Adipose tissue (tissue), 3 donors: ENCODE measurements at regions not wholly inside any gene's neighbourhood (a gene's known extent, or its start where the extent isn't known, plus 50 kb on each side); places are given as distances from the start of the nearest gene placed in this dataset.
A peak's percentile ranks its signal among the peaks of the same experiment; 100 is the strongest.

Experiments used
- H3K27ac ChIP-seq: one replicate; pipeline ENCODE4 v1.5.1; 2013; ENCODE audit warnings: low read depth, low read length
- WGBS, 3 donors: extraction: QIAGEN DNeasy Blood & Tissue Kit; methylation state at CpG; one replicate each; pipeline ENCODE4 v1.1.7; 2013; 5-methylcytosine and 5-hydroxymethylcytosine counted together
- donor health status: healthy with polysubstance abuse.
- donor health status: Bipolar disorder and iron deficiency.
- donor health status: healthy.

GRCh38 chr1:201709564-201710295 is 119.2 kb upstream of the IPO9 start:
- no peak overlapping the region for H3K27ac ChIP-seq
- WGBS, 3 donors = 50 to 63% (median 53%) methylated on average over 4 of the region's 4 CpGs

GRCh38 chr1:201710632-201711597 is 118.0 kb upstream of the IPO9 start:
- 61 to 81% (median 66%) methylated on average over 8 of the region's 8 CpGs for WGBS, 3 donors
- no peak overlapping the region for H3K27ac ChIP-seq

DNA sequence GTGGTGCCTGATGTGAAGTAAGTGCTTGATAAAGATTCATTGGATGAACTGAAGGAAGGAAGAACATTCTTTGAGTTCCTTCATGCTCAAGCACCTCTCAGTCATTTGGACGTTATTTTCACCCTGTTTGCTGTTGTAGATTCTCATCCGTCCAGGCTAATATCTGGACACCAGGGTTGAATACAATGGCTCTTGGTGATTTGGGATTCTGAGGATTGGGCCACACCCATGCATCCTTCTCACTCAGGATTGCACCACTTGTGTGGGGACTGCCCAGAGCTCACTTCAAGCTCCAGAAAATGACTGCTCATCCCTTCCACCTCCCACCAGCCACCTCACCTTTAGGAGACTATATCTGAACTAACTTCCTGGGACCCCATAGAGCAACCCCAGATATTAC is 117.1 kb upstream of the IPO9 start:
- no peak overlapping the region for H3K27ac ChIP-seq
- WGBS, 3 donors = 49 to 69% (median 60%) methylated on average over 2 of the region's 2 CpGs

GRCh38 chr1:201712387-201713085 is 116.4 kb upstream of the IPO9 start:
- WGBS, 3 donors = 75 to 81% (median 76%) methylated on average over 7 of the region's 7 CpGs
- H3K27ac ChIP-seq = peak overlapping the region; percentile 62

DNA sequence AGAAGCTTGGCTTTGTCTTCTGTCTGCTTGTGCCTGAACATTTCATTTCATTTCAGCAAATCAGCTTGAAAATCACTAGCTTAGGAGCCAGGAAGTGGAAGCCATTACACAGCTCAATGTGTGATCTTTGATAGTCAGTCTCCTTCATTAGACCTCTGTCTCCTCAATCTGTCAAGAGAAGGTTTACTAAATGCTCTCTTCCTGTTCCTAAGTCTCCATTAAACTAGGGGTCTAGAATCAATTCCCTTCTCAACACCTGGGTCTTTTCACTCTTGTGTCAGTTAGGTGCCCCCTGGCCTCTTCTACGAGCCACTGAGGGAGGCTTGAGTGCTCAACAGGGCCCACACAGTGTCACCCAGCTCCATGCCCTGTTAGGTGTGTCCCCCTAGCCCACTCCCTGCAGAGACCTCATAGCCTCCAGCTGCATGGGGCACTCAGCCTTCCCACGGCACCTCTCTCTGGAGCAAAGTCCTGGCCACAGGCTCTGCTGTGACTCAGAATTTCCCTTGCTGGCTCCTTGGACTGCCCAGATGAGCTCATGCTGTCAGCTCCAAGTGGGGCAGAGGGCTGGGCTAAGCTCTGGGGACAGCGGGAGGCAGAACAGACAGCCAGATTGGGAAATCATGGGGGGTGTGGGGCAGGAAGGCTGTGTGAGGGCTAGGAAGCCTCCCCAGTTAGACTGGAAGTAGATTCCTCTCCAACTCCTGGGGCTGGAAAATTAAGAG is 115.7 kb upstream of the IPO9 start:
- 23 to 28% (median 24%) methylated on average over 3 of the region's 3 CpGs for WGBS, 3 donors
- H3K27ac ChIP-seq = peak overlapping the region; percentile 76

GRCh38 chr1:201714542-201715329 is 114.2 kb upstream of the IPO9 start:
- WGBS, 3 donors = 42 to 78% (median 46%) methylated on average over 9 of the region's 9 CpGs
- H3K27ac ChIP-seq = peak overlapping the region; percentile 76

DNA sequence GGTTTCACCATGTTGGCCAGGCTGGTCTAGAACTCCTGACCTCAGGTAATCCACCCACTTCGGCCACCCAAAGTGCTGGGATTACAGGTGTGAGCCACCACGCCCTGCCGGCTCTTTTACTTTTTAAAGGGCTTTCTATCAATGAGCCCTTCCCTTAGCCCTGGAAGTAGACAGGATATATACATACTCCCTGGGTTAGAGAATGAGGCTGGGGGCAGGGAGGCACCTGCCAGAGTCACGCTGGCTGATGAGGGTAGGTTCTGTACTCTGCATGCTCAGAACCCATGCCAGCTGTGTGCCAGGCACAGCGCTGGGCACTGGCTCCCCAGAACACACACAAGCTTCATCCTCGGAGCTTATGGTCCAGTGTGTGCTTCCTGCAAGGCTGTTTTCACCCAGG is 113.6 kb upstream of the IPO9 start:
- 70 to 88% (median 73%) methylated on average over 5 to 6 of the region's 6 CpGs for WGBS, 3 donors
- H3K27ac ChIP-seq = no peak overlapping the region

DNA sequence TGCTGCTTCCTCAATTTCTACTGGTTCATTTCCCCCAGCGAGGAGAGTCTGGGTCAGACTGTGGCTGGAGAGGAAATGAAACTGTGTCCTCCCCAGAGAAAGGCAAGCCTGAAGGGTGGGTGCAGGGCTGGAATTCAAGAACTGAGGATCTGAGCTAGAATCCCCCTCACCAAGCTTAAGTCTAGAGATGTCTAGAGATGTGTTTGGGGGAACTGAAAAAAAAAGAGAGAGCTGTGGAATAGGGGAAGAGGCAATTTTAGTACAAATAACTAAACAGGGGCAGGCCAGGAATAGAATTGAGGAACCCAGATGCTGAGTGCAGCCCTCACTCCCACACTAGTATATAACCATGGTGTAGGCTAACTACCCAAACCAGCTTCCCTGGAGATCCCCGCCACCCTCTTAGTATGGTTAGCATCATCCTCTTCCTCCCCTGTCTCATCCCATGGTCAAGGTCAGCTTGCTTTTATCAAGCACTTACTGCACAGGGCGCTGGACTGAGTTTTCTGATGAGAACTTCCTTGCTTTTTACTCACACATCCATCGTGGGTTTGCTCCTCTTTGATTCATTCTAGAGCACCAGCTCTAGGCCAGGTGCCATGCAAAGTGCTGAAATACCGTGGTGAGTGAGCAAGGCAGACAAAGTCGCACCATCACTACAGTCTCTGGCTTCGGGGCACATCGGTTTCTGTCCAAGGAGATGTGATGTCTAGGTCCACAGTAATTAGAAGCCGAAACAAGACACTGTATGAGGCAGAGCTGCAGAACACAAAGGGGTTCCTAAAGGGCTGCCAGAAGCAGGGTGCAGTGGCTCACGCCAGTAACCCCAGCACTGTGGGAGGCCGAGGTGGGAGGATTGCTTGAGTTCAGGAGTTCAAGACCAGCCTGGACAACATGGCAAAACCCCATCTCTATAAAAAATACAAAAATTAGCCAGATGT is 112.9 kb upstream of the IPO9 start:
- WGBS, 3 donors = 69 to 86% (median 75%) methylated on average over 11 of the region's 11 CpGs
- peak overlapping the region; percentile 36 for H3K27ac ChIP-seq

DNA sequence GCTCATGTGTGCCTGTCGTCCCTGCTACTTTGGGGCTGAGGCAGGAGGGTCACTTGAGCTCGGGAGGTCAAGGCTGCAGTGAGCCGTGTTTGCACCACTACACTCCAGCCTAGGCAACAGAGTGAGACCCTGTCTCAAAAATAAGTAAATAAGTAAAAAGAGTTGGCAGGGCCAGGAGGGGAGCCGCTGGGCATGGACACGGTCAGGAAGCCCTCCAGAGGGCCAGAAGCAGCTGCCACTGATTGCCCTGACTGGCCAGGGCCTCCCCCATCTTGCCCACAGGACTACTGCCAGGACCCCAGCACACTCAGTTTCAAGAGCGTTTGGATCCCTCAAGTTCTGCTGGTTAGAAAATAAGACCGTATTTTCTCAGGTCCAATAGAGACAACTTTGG is 112.2 kb upstream of the IPO9 start:
- no peak overlapping the region for H3K27ac ChIP-seq
- WGBS, 3 donors = 91 to 96% (median 95%) methylated on average over 7 of the region's 7 CpGs

- H3K27ac ChIP-seq = no peak overlapping the region
- 95 to 98% (median 95%) methylated on average over 3 of the region's 3 CpGs for WGBS, 3 donors
Measured at GRCh38 chr1:201717286-201717685, 111.7 kb upstream of the IPO9 start.

DNA sequence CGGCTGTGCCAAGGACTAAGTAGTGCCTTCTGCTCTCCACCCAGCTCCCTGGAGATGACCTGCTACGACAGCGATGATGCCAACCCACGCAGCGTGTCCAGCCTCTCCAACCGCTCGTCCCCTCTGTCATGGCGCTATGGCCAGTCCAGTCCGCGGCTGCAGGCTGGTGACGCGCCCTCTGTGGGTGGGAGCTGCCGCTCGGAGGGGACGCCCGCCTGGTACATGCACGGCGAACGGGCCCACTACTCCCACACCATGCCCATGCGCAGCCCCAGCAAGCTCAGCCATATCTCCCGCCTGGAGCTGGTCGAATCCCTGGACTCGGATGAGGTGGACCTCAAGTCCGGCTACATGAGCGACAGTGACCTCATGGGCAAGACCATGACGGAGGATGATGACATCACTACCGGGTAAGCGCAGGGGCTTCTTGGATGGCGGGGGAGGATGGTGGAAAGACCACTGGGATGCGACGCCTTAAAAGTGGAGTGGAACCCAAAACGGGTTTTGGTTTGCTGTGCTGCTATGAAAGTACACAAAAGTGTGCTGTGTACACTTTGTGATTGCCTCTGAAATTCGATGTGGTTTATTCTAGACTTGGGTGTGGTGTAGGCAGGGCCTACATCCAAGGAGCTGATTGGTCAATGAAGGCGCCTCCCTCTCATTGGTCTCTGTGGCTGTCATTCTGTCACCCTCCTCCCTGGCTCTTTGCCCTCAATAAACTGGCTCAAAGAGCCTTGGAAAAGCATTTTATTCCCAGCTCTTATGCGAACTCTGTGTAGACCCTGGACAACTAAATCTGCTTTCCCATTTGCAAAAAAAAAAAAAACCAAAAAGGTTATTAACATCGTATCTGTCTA is 110.4 kb upstream of the IPO9 start:
- no peak overlapping the region for H3K27ac ChIP-seq
- 93 to 96% (median 95%) methylated on average over 36 of the region's 36 CpGs for WGBS, 3 donors

DNA sequence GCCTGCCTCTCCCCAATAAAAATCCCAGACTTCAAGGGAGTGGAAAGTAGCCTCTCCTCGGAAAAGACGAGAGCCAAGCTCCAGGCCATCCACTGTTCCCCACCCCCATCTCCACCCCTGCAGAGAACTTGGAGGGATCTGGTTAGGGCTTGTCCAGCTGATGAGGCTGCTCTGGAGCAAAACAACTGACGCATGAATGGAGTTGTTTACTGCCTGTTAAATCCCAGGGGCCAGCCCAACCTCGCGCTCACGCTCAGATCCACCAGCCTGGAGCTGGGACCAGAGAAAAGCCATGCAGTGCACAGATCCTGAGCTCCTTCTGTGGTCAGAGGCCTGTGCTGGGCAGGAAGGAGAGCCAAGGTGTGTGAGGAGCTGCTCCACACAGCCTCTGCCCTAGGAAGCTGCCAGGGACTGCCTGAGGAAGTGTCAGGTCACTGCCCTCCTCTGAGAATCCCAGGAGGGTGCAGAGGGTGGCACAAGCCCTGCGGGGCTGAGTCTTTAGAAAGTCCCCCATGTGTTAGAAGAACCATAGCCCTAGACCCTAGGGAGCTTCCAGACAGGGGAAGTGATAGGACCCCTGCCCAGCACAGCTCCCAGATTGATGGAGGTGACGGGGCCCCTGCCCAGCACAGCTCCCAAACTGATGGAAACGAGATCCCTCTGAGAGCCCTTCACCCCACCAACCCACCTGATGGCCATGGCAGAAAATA is 109.0 kb upstream of the IPO9 start:
- H3K27ac ChIP-seq = peak overlapping the region; percentile 13
- WGBS, 3 donors = 51 to 77% (median 52%) methylated on average over 9 of the region's 9 CpGs

GRCh38 chr1:201720522-201720844 is 108.5 kb upstream of the IPO9 start:
- WGBS, 3 donors = 77 to 86% (median 85%) methylated on average over 3 of the region's 3 CpGs
- no peak overlapping the region for H3K27ac ChIP-seq

- WGBS, 3 donors = 58 to 70% (median 64%) methylated on average over 13 of the region's 13 CpGs
Measured at GRCh38 chr1:201721082-201722049, 107.6 kb upstream of the IPO9 start.

More at GRCh38 chr1:201721082-201722049, 107.6 kb upstream of the IPO9 start:
- no peak overlapping the region for H3K27ac ChIP-seq
